Mesendoderm (in vitro differentiated cells): ENCODE measurements at regions not wholly inside any gene's neighbourhood (a gene's known extent, or its start where the extent isn't known, plus 50 kb on each side); places are given as distances from the start of the nearest gene placed in this dataset.
A peak's percentile ranks its signal among the peaks of the same experiment; 100 is the strongest.

Experiments used
- DNase-seq: peaks from one replicate; pipeline ENCODE4 v3.0.0; 2013
- H2AK5ac ChIP-seq: 2 replicates; pipeline ENCODE4 v1.6.1; 2013; ENCODE audit warnings: low read length, inconsistent platforms
- H2BK120ac ChIP-seq: 2 replicates; pipeline ENCODE4 v1.6.1; 2013; ENCODE audit warnings: low read depth, mild to moderate bottlenecking, low read length, moderate library complexity, mixed read lengths
- H2BK15ac ChIP-seq: replicated peaks from 2 replicates; pipeline ENCODE4 v1.6.1; 2013; ENCODE audit warnings: low read depth, mild to moderate bottlenecking, moderate library complexity
- H2BK5ac ChIP-seq: 2 replicates; pipeline ENCODE4 v1.6.1; 2013; ENCODE audit warnings: low read length, inconsistent platforms
- H3K18ac ChIP-seq: 2 replicates; pipeline ENCODE4 v1.6.1; 2013; ENCODE audit warnings: mild to moderate bottlenecking, low read length, mixed read lengths
- H3K23ac ChIP-seq: one replicate; pipeline ENCODE4 v1.6.1; 2013; ENCODE audit warnings: low read length
- H3K27ac ChIP-seq: 2 replicates; pipeline ENCODE4 v1.5.1; 2013; ENCODE audit warnings: low read depth, mild to moderate bottlenecking, inconsistent platforms, low read length, moderate library complexity
- H3K27me3 ChIP-seq: 2 replicates; pipeline ENCODE4 v1.6.1; 2013; ENCODE audit warnings: low read length, control low read depth, mild to moderate bottlenecking, inconsistent platforms; ENCODE audit not compliant: insufficient read depth, poor library complexity
- H3K36me3 ChIP-seq: 2 replicates; pipeline ENCODE4 v1.6.1; 2013; ENCODE audit warnings: low read length, inconsistent platforms; ENCODE audit not compliant: control insufficient read depth, insufficient read depth
- H3K4ac ChIP-seq: one replicate; pipeline ENCODE4 v1.6.1; 2013; ENCODE audit warnings: low read depth, mild to moderate bottlenecking, low read length, moderate library complexity
- H3K4me1 ChIP-seq: 2 replicates; pipeline ENCODE4 v1.6.1; 2013; ENCODE audit warnings: low read depth, low read length, inconsistent platforms; ENCODE audit not compliant: control insufficient read depth
- H3K4me2 ChIP-seq: 2 replicates; pipeline ENCODE4 v1.6.1; 2013; ENCODE audit warnings: low read length
- H3K4me3 ChIP-seq: 2 replicates; pipeline ENCODE4 v1.5.1; 2013; ENCODE audit warnings: mild to moderate bottlenecking, low read length
- H3K56ac ChIP-seq: one replicate; pipeline ENCODE4 v1.6.1; 2013; ENCODE audit warnings: low read length
- H3K79me1 ChIP-seq: 2 replicates; pipeline ENCODE4 v1.6.1; 2013; ENCODE audit warnings: low read length, inconsistent platforms
- H3K79me2 ChIP-seq: 2 replicates; pipeline ENCODE4 v1.6.1; 2013; ENCODE audit warnings: mild to moderate bottlenecking, low read length; ENCODE audit not compliant: control insufficient read depth, insufficient read depth
- H3K9ac ChIP-seq: 2 replicates; pipeline ENCODE4 v1.6.1; 2013; ENCODE audit warnings: low read length, inconsistent platforms
- H4K5ac ChIP-seq: one replicate; pipeline ENCODE4 v1.6.1; 2013; ENCODE audit warnings: low read length
- H4K8ac ChIP-seq: one replicate; pipeline ENCODE4 v1.6.1; 2013; ENCODE audit warnings: low read depth, mild to moderate bottlenecking, control low read depth, low read length, moderate library complexity
- WGBS: extraction: QIAGEN DNeasy Blood & Tissue Kit; methylation state at CpG from one replicate; pipeline ENCODE4 v1.1.7; 2013; ENCODE audit warnings: low lambda C conversion rate, missing lambda C conversion rate; ENCODE audit not compliant: insufficient coverage; ENCODE audit errors: extremely low coverage; 5-methylcytosine and 5-hydroxymethylcytosine counted together

DNA sequence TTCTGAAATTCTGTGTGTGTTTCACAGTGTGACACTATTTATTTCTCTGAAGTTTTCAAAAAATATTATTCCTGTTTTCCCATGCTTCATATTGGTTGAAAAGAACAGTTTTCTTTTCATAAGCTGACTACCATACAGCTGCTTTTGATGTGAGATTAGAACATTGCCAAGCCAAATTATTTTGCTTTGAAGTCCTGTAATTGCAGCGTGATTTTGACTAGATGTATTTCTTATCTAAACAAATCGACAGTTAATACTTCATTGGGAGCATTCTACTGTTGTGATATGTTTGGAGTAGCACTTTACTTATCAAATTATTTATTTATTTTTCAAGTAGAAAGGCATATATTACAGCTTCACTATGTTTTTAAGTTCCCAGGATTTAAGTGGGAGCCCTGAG is 132.0 kb downstream of the DACT1 start:
- Histone ChIP-seq H3K4me3 (no peak overlapping the region), H2BK5ac (no peak overlapping the region), H3K27ac (no peak overlapping the region), H2BK15ac (no peak overlapping the region), H4K5ac (no peak overlapping the region), H3K36me3 (no peaks in the 10 kb centered on the region), H3K18ac (no peak overlapping the region), H3K9ac (no peak overlapping the region), H4K8ac (no peak overlapping the region), H3K4me1 (no peaks in the 10 kb centered on the region), H2BK120ac (no peak overlapping the region), H3K23ac (no peak overlapping the region), H2AK5ac (no peak overlapping the region), H3K56ac (no peak overlapping the region), H3K79me1 (no peaks in the 10 kb centered on the region), H3K4ac (no peak overlapping the region), H3K79me2 (no peaks in the 10 kb centered on the region), H3K4me2 (no peak overlapping the region), H3K27me3 (no peaks in the 10 kb centered on the region)
- no CpG with 5 or more reads among the region's 2 CpGs for WGBS
- no peak for DNase-seq

DNA sequence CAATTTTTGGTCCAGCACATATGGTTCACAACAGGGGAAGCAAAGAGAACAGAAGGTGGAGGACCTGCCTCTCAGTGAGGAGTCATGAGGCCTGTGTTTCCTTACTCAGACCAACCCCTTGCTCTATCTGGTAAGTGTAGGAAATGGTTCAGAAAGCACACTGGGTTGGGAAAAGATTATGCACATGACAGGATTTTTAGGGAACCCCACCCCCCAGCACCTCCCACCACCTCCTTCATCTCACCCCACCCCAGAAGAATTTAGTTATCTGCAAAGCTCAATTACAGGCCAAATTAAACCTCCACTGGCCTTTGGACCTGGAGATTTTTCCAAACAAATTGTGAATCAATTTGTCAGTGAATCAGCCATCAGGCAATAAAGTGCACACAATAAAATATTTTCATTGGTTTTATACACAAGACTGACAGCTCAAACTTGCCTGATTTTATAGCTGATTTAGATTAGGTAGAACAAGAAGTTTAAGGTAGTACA is 132.8 kb downstream of the DACT1 start:
- Histone ChIP-seq H2AK5ac (no peak overlapping the region), H3K4me3 (no peak overlapping the region), H4K8ac (no peak overlapping the region), H3K23ac (no peak overlapping the region), H2BK120ac (no peak overlapping the region), H4K5ac (no peak overlapping the region), H2BK5ac (no peak overlapping the region), H3K27me3 (no peaks in the 10 kb centered on the region), H3K4me1 (no peaks in the 10 kb centered on the region), H3K9ac (no peak overlapping the region), H3K18ac (no peak overlapping the region), H3K4me2 (no peak overlapping the region), H3K79me1 (no peaks in the 10 kb centered on the region), H3K27ac (no peak overlapping the region), H3K79me2 (no peaks in the 10 kb centered on the region), H3K56ac (no peak overlapping the region), H2BK15ac (no peak overlapping the region), H3K4ac (no peak overlapping the region), H3K36me3 (no peaks in the 10 kb centered on the region)
- DNase-seq, result no peak

DNA sequence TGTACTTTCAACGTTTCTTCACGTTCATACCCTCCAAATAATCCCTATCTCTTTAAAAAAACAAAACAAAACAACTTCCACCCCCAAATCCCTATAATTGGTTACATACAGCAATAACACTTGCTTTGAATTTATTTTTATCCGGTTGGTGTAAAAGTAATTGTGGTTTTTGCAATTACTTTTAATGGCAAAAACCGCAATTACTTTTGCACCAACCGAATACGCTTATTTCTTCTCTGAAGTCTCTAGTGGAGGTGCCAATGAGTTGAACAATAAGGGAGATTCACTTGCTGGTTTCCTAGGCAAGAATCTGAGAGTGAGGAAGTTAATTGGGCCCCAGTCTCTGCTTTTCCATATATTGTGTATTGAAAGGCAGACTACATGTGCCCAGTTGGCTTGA is 133.3 kb downstream of the DACT1 start:
- no peak overlapping the region for H3K18ac ChIP-seq
- no peak overlapping the region for H3K23ac ChIP-seq
- H4K8ac ChIP-seq, result no peak overlapping the region
- no peak overlapping the region for H2BK15ac ChIP-seq
- no peak overlapping the region for H2BK5ac ChIP-seq
- H2AK5ac ChIP-seq, result no peak overlapping the region
- H3K36me3 ChIP-seq, result no peaks in the 10 kb centered on the region
- no peak overlapping the region for H3K4me3 ChIP-seq
- no peak overlapping the region for H3K9ac ChIP-seq
- no peaks in the 10 kb centered on the region for H3K27me3 ChIP-seq
- H3K79me1 ChIP-seq, result no peaks in the 10 kb centered on the region
- WGBS, result 100% methylated on average over 2 of the region's 6 CpGs
- H3K4me2 ChIP-seq, result no peak overlapping the region
- no peak overlapping the region for H3K27ac ChIP-seq
- no peak overlapping the region for H2BK120ac ChIP-seq
- no peak overlapping the region for H4K5ac ChIP-seq
- no peak overlapping the region for H3K4ac ChIP-seq
- no peaks in the 10 kb centered on the region for H3K4me1 ChIP-seq
- no peak overlapping the region for H3K56ac ChIP-seq
- DNase-seq, result peak; percentile 13
- H3K79me2 ChIP-seq, result no peaks in the 10 kb centered on the region

DNA sequence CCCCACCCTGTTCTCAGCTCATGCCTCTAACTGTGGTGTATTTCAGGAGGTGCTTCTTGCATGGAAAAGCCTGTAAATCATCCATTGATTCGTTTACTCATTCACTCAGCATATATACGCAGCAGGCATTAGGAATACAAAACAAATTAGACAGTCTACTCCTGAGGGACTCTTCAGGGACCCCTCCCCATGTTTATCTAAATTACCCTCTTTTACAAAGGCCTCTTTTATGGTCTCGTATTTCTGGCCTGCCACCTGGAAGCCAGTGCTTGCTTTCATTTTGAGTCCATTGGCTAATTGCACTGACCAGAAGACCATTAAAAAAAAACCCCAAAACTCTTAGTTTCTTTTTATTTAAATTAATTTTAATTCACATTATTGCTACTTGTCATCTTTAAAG is 134.4 kb downstream of the DACT1 start:
- H4K8ac ChIP-seq, result no peak overlapping the region
- no peaks in the 10 kb centered on the region for H3K36me3 ChIP-seq
- no CpG with 5 or more reads among the region's 3 CpGs for whole genome bisulfite sequencing
- H2BK5ac ChIP-seq, result no peak overlapping the region
- H3K23ac ChIP-seq, result no peak overlapping the region
- H3K79me1 ChIP-seq, result no peaks in the 10 kb centered on the region
- no peak overlapping the region for H2BK15ac ChIP-seq
- no peak overlapping the region for H2AK5ac ChIP-seq
- H3K4me3 ChIP-seq, result no peak overlapping the region
- DNase-seq, result no peak
- H3K27ac ChIP-seq, result no peak overlapping the region
- H3K56ac ChIP-seq, result no peak overlapping the region
- no peak overlapping the region for H3K4ac ChIP-seq
- H3K18ac ChIP-seq, result no peak overlapping the region
- no peak overlapping the region for H4K5ac ChIP-seq
- H3K4me2 ChIP-seq, result no peak overlapping the region
- H3K9ac ChIP-seq, result no peak overlapping the region
- no peaks in the 10 kb centered on the region for H3K79me2 ChIP-seq
- no peaks in the 10 kb centered on the region for H3K27me3 ChIP-seq
- H3K4me1 ChIP-seq, result no peaks in the 10 kb centered on the region
- H2BK120ac ChIP-seq, result no peak overlapping the region

DNA sequence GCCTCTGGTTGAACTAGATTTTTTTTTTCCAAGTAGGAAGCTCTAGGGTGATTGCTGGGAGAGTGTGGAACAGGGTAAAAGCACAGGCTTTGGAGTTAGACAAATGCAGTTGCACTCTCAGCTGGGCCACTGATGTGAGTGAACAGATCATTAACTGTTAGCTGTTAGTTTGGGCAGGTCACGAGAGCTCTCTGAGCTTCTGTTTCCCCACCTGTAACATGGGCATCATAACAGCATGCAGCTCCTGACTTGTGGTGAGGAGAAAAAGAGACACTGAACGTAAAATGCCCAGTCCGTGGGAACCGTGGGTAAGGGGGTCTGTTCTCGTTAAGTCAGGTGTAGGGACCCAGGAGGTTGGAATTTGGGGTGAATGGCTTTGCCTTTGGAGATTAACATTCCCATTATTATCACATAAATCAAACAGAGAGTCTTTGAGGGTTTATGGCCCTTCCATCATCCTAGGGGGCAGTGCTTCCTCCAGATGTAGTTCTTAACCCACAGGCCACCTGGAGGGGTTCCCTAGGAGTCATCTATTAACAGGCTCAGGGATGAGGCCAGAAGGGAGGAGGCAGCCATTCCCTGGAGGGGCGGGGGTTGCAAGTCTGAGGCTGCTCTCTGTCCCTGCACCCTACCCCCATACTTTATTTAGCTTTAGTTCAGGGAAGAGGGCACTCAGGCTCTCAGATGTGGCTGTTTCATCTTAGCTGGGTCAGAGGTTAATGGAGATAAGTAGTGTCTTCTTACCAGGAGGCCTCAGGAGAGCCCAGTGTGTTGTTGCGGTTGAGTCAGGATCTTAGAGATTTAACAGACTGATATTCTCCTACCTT is 135.2 kb downstream of the DACT1 start:
- peak; percentile 73 for DNase-seq
- H3K4me1 ChIP-seq, result no peaks in the 10 kb centered on the region
- H3K27me3 ChIP-seq, result no peaks in the 10 kb centered on the region
- no peak overlapping the region for H3K4me3 ChIP-seq
- H3K18ac ChIP-seq, result no peak overlapping the region
- H2BK5ac ChIP-seq, result no peak overlapping the region
- no CpG with 5 or more reads among the region's 7 CpGs for WGBS
- H3K36me3 ChIP-seq, result no peaks in the 10 kb centered on the region
- no peak overlapping the region for H3K27ac ChIP-seq
- no peak overlapping the region for H2AK5ac ChIP-seq
- no peak overlapping the region for H2BK120ac ChIP-seq
- no peak overlapping the region for H3K56ac ChIP-seq
- no peaks in the 10 kb centered on the region for H3K79me1 ChIP-seq
- H4K5ac ChIP-seq, result no peak overlapping the region
- no peak overlapping the region for H3K23ac ChIP-seq
- H4K8ac ChIP-seq, result no peak overlapping the region
- no peaks in the 10 kb centered on the region for H3K79me2 ChIP-seq
- no peak overlapping the region for H3K4ac ChIP-seq
- H3K4me2 ChIP-seq, result no peak overlapping the region
- no peak overlapping the region for H3K9ac ChIP-seq
- H2BK15ac ChIP-seq, result no peak overlapping the region

DNA sequence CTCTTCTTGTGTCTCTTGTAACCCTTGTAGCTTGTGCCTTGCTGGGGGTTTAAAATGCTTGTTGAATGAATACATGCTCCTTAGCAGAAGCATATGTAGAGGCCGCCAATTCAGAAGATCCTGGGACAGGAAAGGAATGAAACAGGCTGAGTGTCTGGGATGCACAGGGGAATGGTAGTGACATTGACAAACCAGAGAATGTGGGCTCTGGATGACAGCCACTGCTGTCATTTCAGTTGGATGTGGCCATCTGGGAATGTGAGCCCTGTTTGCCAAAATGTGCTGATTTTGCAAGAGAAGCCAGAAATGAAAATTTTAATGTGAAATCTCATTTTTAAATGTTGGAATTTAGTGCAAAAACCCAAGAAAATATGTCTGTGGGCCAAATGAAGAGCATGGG is 136.8 kb downstream of the DACT1 start:
- Histone ChIP-seq H2BK15ac (no peak overlapping the region), H2AK5ac (no peak overlapping the region), H3K23ac (no peak overlapping the region), H4K8ac (no peak overlapping the region), H3K4me2 (no peak overlapping the region), H3K9ac (no peak overlapping the region), H2BK5ac (no peak overlapping the region), H2BK120ac (no peak overlapping the region), H3K27ac (no peak overlapping the region), H3K36me3 (no peaks in the 10 kb centered on the region), H3K18ac (no peak overlapping the region), H3K4ac (no peak overlapping the region), H3K79me1 (no peaks in the 10 kb centered on the region), H3K79me2 (no peaks in the 10 kb centered on the region), H3K56ac (no peak overlapping the region), H3K4me3 (no peak overlapping the region), H3K4me1 (no peaks in the 10 kb centered on the region), H3K27me3 (no peaks in the 10 kb centered on the region), H4K5ac (no peak overlapping the region)
- WGBS, result no CpG with 5 or more reads among the region's 1 CpG
- DNase-seq, result no peak
